IMR-90 (cell line): ENCODE measurements at regions not wholly inside any gene's neighbourhood (a gene's known extent, or its start where the extent isn't known, plus 50 kb on each side); places are given as distances from the start of the nearest gene placed in this dataset.

ENCODE experiments used
- ATAC-seq: fragments of 200-7000 bp; cut with Tn5 transposase; 2 replicates; pipeline ENCODE4 v1.9.1; 2020; ENCODE audit warnings: low read depth, mild to moderate bottlenecking, moderate library complexity
- BruUV-seq: library from RNA; stranded (reverse); fragments of 400-500 nt; replicated peaks from 2 replicates; lab custom pipeline; 2021; lab: Mats Ljungman, UMichigan
- CTCF ChIA-PET: fragments of 300-600 bp; formaldehyde crosslinking; extraction: SDS; loops from one replicate; lab custom pipeline; 2021; ENCODE audit warnings: antibody characterized with exemption; lab: Yijun Ruan, JAX
- POLR2A ChIA-PET: fragments of 300-600 bp; sonication (Branson Sonifier 250); formaldehyde crosslinking; loops from one replicate; lab custom pipeline; 2022; ENCODE audit warnings: antibody characterized with exemption; ENCODE audit not compliant: unreplicated experiment; lab: Charles Lee
- DNase-seq: peaks from one replicate; pipeline ENCODE4 v3.0.0; 2013
- H2AFZ ChIP-seq: replicated peaks from 2 replicates; pipeline ENCODE3; 2013; ENCODE audit warnings: low read length, mild to moderate bottlenecking; ENCODE audit not compliant: poor library complexity
- H2AK5ac ChIP-seq: 2 replicates; pipeline ENCODE4 v1.6.1; 2013; ENCODE audit warnings: low read depth, low read length, inconsistent platforms
- H2AK9ac ChIP-seq: replicated peaks from 2 replicates; pipeline ENCODE3; 2013; ENCODE audit warnings: mild to moderate bottlenecking, low read depth, low read length, moderate library complexity; ENCODE audit not compliant: poor library complexity
- H2BK120ac ChIP-seq: 2 replicates; pipeline ENCODE4 v1.6.1; 2013; ENCODE audit warnings: low read depth, low read length, inconsistent platforms
- H2BK15ac ChIP-seq: 3 replicates; pipeline ENCODE4 v1.6.1; 2013; ENCODE audit warnings: low read depth, low read length, inconsistent platforms
- H2BK20ac ChIP-seq: 2 replicates; pipeline ENCODE4 v1.6.1; 2013; ENCODE audit warnings: low read depth, mild to moderate bottlenecking, inconsistent platforms, low read length, moderate library complexity
- H2BK5ac ChIP-seq: 2 replicates; pipeline ENCODE4 v1.6.1; 2013; ENCODE audit warnings: mild to moderate bottlenecking, low read depth, low read length, inconsistent platforms; ENCODE audit not compliant: poor library complexity, severe bottlenecking
- H3K14ac ChIP-seq: replicated peaks from 2 replicates; pipeline ENCODE4 v1.6.1; 2013; ENCODE audit warnings: low read depth, low read length, inconsistent platforms
- H3K18ac ChIP-seq: 2 replicates; pipeline ENCODE4 v1.6.1; 2013; ENCODE audit warnings: low read depth, low read length, control low read depth
- H3K23ac ChIP-seq: 2 replicates; pipeline ENCODE4 v1.6.1; 2013; ENCODE audit warnings: low read depth, low read length, inconsistent platforms
- H3K27ac ChIP-seq: 2 replicates; pipeline ENCODE4 v1.5.1; 2013; ENCODE audit warnings: mild to moderate bottlenecking, control low read depth, low read length; ENCODE audit not compliant: insufficient read depth
- H3K27me3 ChIP-seq: 2 replicates; pipeline ENCODE4 v1.6.1; 2013; ENCODE audit warnings: low read length; ENCODE audit not compliant: control insufficient read depth, insufficient read depth
- H3K36me3 ChIP-seq: 2 replicates; pipeline ENCODE4 v1.6.1; 2013; ENCODE audit warnings: low read length, mixed read lengths; ENCODE audit not compliant: control insufficient read depth, insufficient read depth
- H3K4ac ChIP-seq: 2 replicates; pipeline ENCODE4 v1.6.1; 2013; ENCODE audit warnings: low read depth, low read length, inconsistent platforms
- H3K4me1 ChIP-seq: 2 replicates; pipeline ENCODE4 v1.6.1; 2013; ENCODE audit warnings: low read length, mixed read lengths; ENCODE audit not compliant: control insufficient read depth, insufficient read depth
- H3K4me2 ChIP-seq: 2 replicates; pipeline ENCODE4 v1.6.1; 2013; ENCODE audit warnings: low read depth, mild to moderate bottlenecking, control low read depth, low read length, moderate library complexity
- H3K4me3 ChIP-seq: 2 replicates; pipeline ENCODE4 v1.5.1; 2013; ENCODE audit warnings: low read depth, mild to moderate bottlenecking, control low read depth, low read length, moderate library complexity; ENCODE audit not compliant: insufficient read depth
- H3K56ac ChIP-seq: 2 replicates; pipeline ENCODE4 v1.6.1; 2013; ENCODE audit warnings: low read length, inconsistent platforms; ENCODE audit not compliant: insufficient read depth; ENCODE audit errors: extremely low read depth
- H3K79me1 ChIP-seq, 2 experiments: 2 replicates each; pipeline ENCODE4 v1.6.1; 2013; ENCODE audit warnings: low read length in 2 of 2, inconsistent platforms in 1 of 2, low read depth in 1 of 2
- H3K9ac ChIP-seq: 2 replicates; pipeline ENCODE4 v1.6.1; 2013; ENCODE audit warnings: low read depth, low read length, control low read depth
- H3K9me1 ChIP-seq: 2 replicates; pipeline ENCODE4 v1.6.1; 2013; ENCODE audit warnings: low read length, inconsistent platforms; ENCODE audit not compliant: insufficient read depth
- H3K9me3 ChIP-seq: 2 replicates; pipeline ENCODE4 v1.6.1; 2013; ENCODE audit warnings: low read length; ENCODE audit not compliant: control insufficient read depth, insufficient read depth
- H4K20me1 ChIP-seq: 2 replicates; pipeline ENCODE4 v1.6.1; 2013; ENCODE audit warnings: low read length, inconsistent platforms; ENCODE audit not compliant: insufficient read depth
- H4K5ac ChIP-seq: 2 replicates; pipeline ENCODE4 v1.6.1; 2013; ENCODE audit warnings: mild to moderate bottlenecking, low read depth, low read length, control low read depth
- H4K8ac ChIP-seq, 2 experiments: 2 replicates each; pipeline ENCODE4 v1.6.1; 2013; ENCODE audit warnings: low read depth in 2 of 2, low read length in 2 of 2, control low read depth in 1 of 2, inconsistent platforms in 1 of 2
- H4K91ac ChIP-seq: 2 replicates; pipeline ENCODE4 v1.6.1; 2013; ENCODE audit warnings: low read depth, low read length, inconsistent platforms; ENCODE audit not compliant: insufficient read depth
- BHLHE40 ChIP-seq: fragments of 150-350 bp; IDR thresholded peaks from 2 replicates; pipeline ENCODE4 v1.6.1; 2016; ENCODE audit warnings: mild to moderate bottlenecking, low read depth, low read length
- CHD1 ChIP-seq: IDR thresholded peaks from 2 replicates; pipeline ENCODE4 v1.6.1; 2012; ENCODE audit warnings: low read depth, low read length, improper control_type of control experiment
- NFE2L2 ChIP-seq: fragments of 150-350 bp; IDR thresholded peaks from 2 replicates; pipeline ENCODE4 v1.6.1; 2016; ENCODE audit warnings: low read depth, mild to moderate bottlenecking, low read length
- SMC3 ChIP-seq: fragments of 150-350 bp; IDR thresholded peaks from 2 replicates; pipeline ENCODE4 v1.6.1; 2016; ENCODE audit warnings: low read depth, mild to moderate bottlenecking, antibody characterized with exemption, low read length, moderate library complexity
- WGBS, 2 experiments: methylation state at CpG; one replicate each; pipeline versions ENCODE4 v1.1.5 to v1.1.7; 2013; ENCODE audit warnings: missing lambda C conversion rate in 2 of 2; ENCODE audit not compliant: insufficient read length in 1 of 2; ENCODE audit errors: extremely low coverage in 2 of 2; 5-methylcytosine and 5-hydroxymethylcytosine counted together
- dilution Hi-C: fragments of 300-500 bp; cut with HindIII; formaldehyde crosslinking; loops from one replicate; pipeline ENCODE4 v1.14.3; 2018; ENCODE audit warnings: low sequenced_read_pairs; ENCODE audit not compliant: unreplicated experiment
- in situ Hi-C: fragments of 300-500 bp; cut with MboI; formaldehyde crosslinking; loops from 3 replicates; pipeline ENCODE4 v1.14.3; 2019; ENCODE audit warnings: low sequenced_read_pairs, inconsistent platforms, mixed read lengths
- intact Hi-C: fragments of 100-400 bp; cut with micrococcal nuclease; formaldehyde crosslinking; loops from 2 replicates; pipeline ENCODE4 v1.10.0; 2022

GRCh38 chr7:7108931-7109330 lies 73.4 kb upstream of the C1GALT1 start:
- no peak overlapping the region for H2AK9ac ChIP-seq
- no peak overlapping the region for H4K8ac ChIP-seq
- no peaks in the 10 kb centered on the region for H3K9me3 ChIP-seq
- dilution Hi-C loops, result no loop called here
- H2BK15ac ChIP-seq, result no peak overlapping the region
- no peak overlapping the region for H3K4me2 ChIP-seq
- H3K23ac ChIP-seq, result no peak overlapping the region
- no peak overlapping the region for H4K91ac ChIP-seq
- intact Hi-C loops, result loop anchor here (10.0 kb wide), 1 partner anchor 176 kb away; no protein-coding TSS in a partner anchor
- H2AFZ ChIP-seq, result no peak overlapping the region
- H3K18ac ChIP-seq, result no peak overlapping the region
- H2BK5ac ChIP-seq, result no peak overlapping the region
- no peaks in the 10 kb centered on the region for H3K4me1 ChIP-seq
- no peak overlapping the region for H3K14ac ChIP-seq
- CTCF ChIA-PET, result no interaction called here
- H3K4me3 ChIP-seq, result no peak overlapping the region
- POLR2A ChIA-PET, result no interaction called here
- no peak overlapping the region for H3K27ac ChIP-seq
- no peak overlapping the region for H2BK120ac ChIP-seq
- peaks cover 1% of the 10 kb centered on the region; the same call in 1 of the 2 replicates for H3K27me3 ChIP-seq
- H4K20me1 ChIP-seq, result no peaks in the 10 kb centered on the region
- H3K79me1 ChIP-seq, result no peaks in the 10 kb centered on the region
- no peak overlapping the region for H2AK5ac ChIP-seq
- DNase-seq (no peak), ATAC-seq (no peak)
- in situ Hi-C loops, result loop anchor here (10.0 to 25.0 kb wide), 2 partner anchors 316 to 1103 kb away; no protein-coding TSS in a partner anchor
- no peak overlapping the region for H3K4ac ChIP-seq
- no peaks in the 10 kb centered on the region for H3K9me1 ChIP-seq
- H2BK20ac ChIP-seq, result no peak overlapping the region
- no peak overlapping the region for H3K56ac ChIP-seq
- no TSS peak for BruUV-seq
- H3K9ac ChIP-seq, result no peak overlapping the region
- H4K5ac ChIP-seq, result no peak overlapping the region
- no CpG with 5 or more reads among the region's 1 CpG for WGBS, 2 experiments
- TF ChIP-seq SMC3 (no peak), BHLHE40 (no peak), NFE2L2 (no peak), CHD1 (no peak)
- H3K36me3 ChIP-seq, result no peaks in the 10 kb centered on the region
